HCT116 (cell line): ENCODE measurements at regions not wholly inside any gene's neighbourhood (a gene's known extent, or its start where the extent isn't known, plus 50 kb on each side); places are given as distances from the start of the nearest gene placed in this dataset.

ENCODE experiments used
- ATAC-seq: fragments of 200-7000 bp; cut with Tn5 transposase; 2 replicates; pipeline ENCODE4 v1.9.1; 2020; ENCODE audit warnings: mild to moderate bottlenecking, moderate library complexity
- BruUV-seq: library from RNA; stranded (reverse); fragments of 400-500 nt; replicated peaks from 2 replicates; lab custom pipeline; 2021; lab: Mats Ljungman, UMichigan
- CTCF ChIA-PET: fragments of 300-600 bp; sonication (Branson Sonifier 250); formaldehyde crosslinking; loops from one replicate; lab custom pipeline; 2021; ENCODE audit warnings: antibody characterized with exemption; lab: Charles Lee
- POLR2A ChIA-PET: fragments of 300-600, 350-600 bp; sonication (Branson Sonifier 250); formaldehyde crosslinking; loops from one replicate; lab custom pipeline; 2021; ENCODE audit warnings: antibody characterized with exemption; lab: Charles Lee
- RAD21 ChIA-PET, 2 experiments: fragments of 300-600 bp; sonication (Branson Sonifier 250); formaldehyde crosslinking; loops; one replicate each; lab custom pipeline; 2023; ENCODE audit warnings: low total read pairs in 2 of 2; ENCODE audit not compliant: uncharacterized antibody in 2 of 2, unreplicated experiment in 2 of 2, low non-redundant PET in 1 of 2; lab: Charles Lee
- DNase-seq: peaks from one replicate; pipeline ENCODE4 v3.0.0-alpha.2; 2010; ENCODE audit warnings: low read depth, low spot score
- H2AFZ ChIP-seq: fragments of 200-600 bp; shearing (Covaris generic), sonication (generic); 2 replicates; pipeline ENCODE4 v1.6.1; 2017; ENCODE audit warnings: low read depth, mixed run types, mixed read lengths, antibody characterized with exemption, low read length; ENCODE audit not compliant: poor library complexity, severe bottlenecking
- H3K27ac ChIP-seq: 2 replicates; pipeline ENCODE4 v1.5.1; 2012; ENCODE audit warnings: low read depth, low read length
- H3K27me3 ChIP-seq: fragments of 200-600 bp; sonication (generic); 2 replicates; pipeline ENCODE4 v1.6.1; 2016; ENCODE audit warnings: mixed run types, low read length, mixed read lengths; ENCODE audit not compliant: insufficient read depth
- H3K36me3 ChIP-seq, 2 experiments: fragments of 200-500 bp in 1 of 2; fragments of 200-600 bp in 1 of 2; sonication (Bioruptor generic) in 1 of 2; sonication (generic) in 1 of 2; 2 replicates each; pipeline versions ENCODE4 v1.5.1 to v1.6.1; 2014 to 2016; ENCODE audit warnings: low read length in 2 of 2, inconsistent platforms in 1 of 2, mixed read lengths in 1 of 2, mixed run types in 1 of 2; ENCODE audit not compliant: insufficient read depth in 2 of 2, control insufficient read depth in 1 of 2
- H3K4me1 ChIP-seq, 2 experiments: fragments of 200-600 bp in 1 of 2; sonication (generic) in 1 of 2; 2 replicates each; pipeline versions ENCODE4 v1.5.1 to v1.6.1; 2012 to 2017; ENCODE audit warnings: low read length in 2 of 2, inconsistent platforms in 1 of 2, mild to moderate bottlenecking in 1 of 2, mixed read lengths in 1 of 2, mixed run types in 1 of 2, moderate library complexity in 1 of 2; ENCODE audit not compliant: insufficient read depth in 2 of 2, control insufficient read depth in 1 of 2
- H3K4me2 ChIP-seq: fragments of 200-600 bp; sonication (generic); 2 replicates; pipeline ENCODE4 v1.6.1; 2017; ENCODE audit warnings: mixed run types, low read length, mixed read lengths
- H3K4me3 ChIP-seq, 2 experiments: fragments of 200-600 bp in 1 of 2; sonication (generic) in 1 of 2; replicated peaks in 1 of 2; 2 replicates each; pipeline ENCODE4 v1.5.1; 2011 to 2016; ENCODE audit warnings: low read length in 2 of 2, control low read depth in 1 of 2, low read depth in 1 of 2, mild to moderate bottlenecking in 1 of 2, mixed read lengths in 1 of 2, mixed run types in 1 of 2
- H3K79me2 ChIP-seq: fragments of 200-600 bp; sonication (generic); 2 replicates; pipeline ENCODE4 v1.6.1; 2017; ENCODE audit warnings: mild to moderate bottlenecking, mixed run types, low read length, moderate library complexity, mixed read lengths; ENCODE audit not compliant: insufficient read depth
- H3K9ac ChIP-seq: fragments of 200-600 bp; sonication (generic); 2 replicates; pipeline ENCODE4 v1.6.1; 2016; ENCODE audit warnings: low read length, mixed read lengths
- H3K9me2 ChIP-seq: fragments of 200-600 bp; sonication (generic), shearing (Covaris generic); 2 replicates; pipeline ENCODE4 v1.6.1; 2017; ENCODE audit warnings: mixed run types, mild to moderate bottlenecking, moderate library complexity; ENCODE audit not compliant: insufficient read depth
- H3K9me3 ChIP-seq, 2 experiments: fragments of 200-500 bp in 1 of 2; fragments of 200-600 bp in 1 of 2; sonication (Bioruptor generic) in 1 of 2; sonication (generic) in 1 of 2; 2 replicates each; pipeline ENCODE4 v1.6.1; 2014 to 2017; ENCODE audit warnings: low read length in 2 of 2, mixed read lengths in 2 of 2, inconsistent platforms in 1 of 2, low read depth in 1 of 2, mild to moderate bottlenecking in 1 of 2, mixed run types in 1 of 2, moderate library complexity in 1 of 2; ENCODE audit not compliant: control insufficient read depth in 1 of 2, insufficient read depth in 1 of 2
- H4K20me1 ChIP-seq: fragments of 200-600 bp; sonication (generic), shearing (Covaris generic); 2 replicates; pipeline ENCODE4 v1.6.1; 2017; ENCODE audit warnings: mixed run types, mild to moderate bottlenecking, moderate library complexity; ENCODE audit not compliant: insufficient read depth
- CBX3 ChIP-seq: IDR thresholded peaks from 2 replicates; pipeline ENCODE4 v1.6.1; 2012; ENCODE audit warnings: low read depth
- CTCF ChIP-seq, 3 experiments: fragments of 200-600 bp in 1 of 3; sonication (generic) in 1 of 3; IDR thresholded peaks in 2 of 3; conservative IDR thresholded peaks in 1 of 3; 2 replicates each; pipeline ENCODE4 v1.5.1; 2012 to 2017; ENCODE audit warnings: low read depth in 2 of 3, low read length in 2 of 3, antibody characterized with exemption in 1 of 3, borderline replicate concordance in 1 of 3, control low read depth in 1 of 3, mild to moderate bottlenecking in 1 of 3, mixed read lengths in 1 of 3, mixed run types in 1 of 3, moderate library complexity in 1 of 3; ENCODE audit not compliant: insufficient read depth in 1 of 3
- ELF1 ChIP-seq: IDR thresholded peaks from 2 replicates; pipeline ENCODE4 v1.6.1; 2012; ENCODE audit warnings: low read depth, borderline replicate concordance
- EZH2phosphoT487 ChIP-seq: fragments of 200-600 bp; IDR thresholded peaks from 2 replicates; pipeline ENCODE4 v1.6.1; 2018; ENCODE audit warnings: antibody characterized with exemption, borderline replicate concordance
- POLR2A ChIP-seq: IDR thresholded peaks from 2 replicates; pipeline ENCODE4 v1.7.0; 2011; ENCODE audit warnings: borderline replicate concordance; ENCODE audit not compliant: insufficient read depth, insufficient read length; ENCODE audit errors: extremely low read depth
- SRF ChIP-seq: IDR thresholded peaks from 2 replicates; pipeline ENCODE4 v1.6.1; 2012; ENCODE audit warnings: low read depth
- YY1 ChIP-seq: IDR thresholded peaks from 2 replicates; pipeline ENCODE4 v1.6.1; 2011; ENCODE audit warnings: low read length, low read depth, moderate library complexity, mild to moderate bottlenecking; ENCODE audit not compliant: insufficient replicate concordance; ENCODE audit errors: extremely low read depth
- ZNF274 ChIP-seq: fragments of 200-500 bp; sonication (Bioruptor generic); IDR thresholded peaks from 2 replicates; pipeline ENCODE4 v1.6.1; 2014; ENCODE audit warnings: mild to moderate bottlenecking, low read depth, low read length, inconsistent platforms
- intact Hi-C: fragments of 100-400 bp; cut with micrococcal nuclease; formaldehyde crosslinking; loops from 2 replicates; pipeline ENCODE4 v1.10.0; 2022

GRCh38 chr10:111221682-111222480 lies 145.1 kb downstream of the ADRA2A start:
- intact Hi-C loops, result no loop called here
- no peaks in the 10 kb centered on the region for H4K20me1 ChIP-seq
- H3K27ac ChIP-seq, result no peak overlapping the region
- H3K9me3 ChIP-seq, result no peaks in the 10 kb centered on the region
- POLR2A ChIA-PET, result no interaction called here
- no peak overlapping the region for H3K4me2 ChIP-seq
- no peaks in the 10 kb centered on the region for H3K4me1 ChIP-seq
- H2AFZ ChIP-seq, result no peak overlapping the region
- BruUV-seq, result no TSS peak
- no peaks in the 10 kb centered on the region for H3K79me2 ChIP-seq
- ATAC-seq (no peak), DNase-seq (no peak)
- H3K9me2 ChIP-seq, result no peaks in the 10 kb centered on the region
- TF ChIP-seq CBX3 (no peak), ZNF274 (no peak)
- H3K9ac ChIP-seq, result no peak overlapping the region
- CTCF ChIA-PET, result no interaction called here
- no peaks in the 10 kb centered on the region for H3K36me3 ChIP-seq
- RAD21 ChIA-PET, result no interaction called here
- H3K27me3 ChIP-seq, result peaks cover 60% of the 10 kb centered on the region
- H3K4me3 ChIP-seq, result no peak overlapping the region

GRCh38 chr10:111222961-111223360 lies 146.1 kb downstream of the ADRA2A start:
- Histone ChIP-seq H3K79me2 (no peaks in the 10 kb centered on the region), H3K36me3 (no peaks in the 10 kb centered on the region), H3K4me3 (no peak overlapping the region), H3K9me3 (no peaks in the 10 kb centered on the region), H3K27ac (no peak overlapping the region), H4K20me1 (no peaks in the 10 kb centered on the region), H3K4me2 (no peak overlapping the region), H3K27me3 (peaks cover 60% of the 10 kb centered on the region), H3K9me2 (no peaks in the 10 kb centered on the region), H2AFZ (no peak overlapping the region), H3K4me1 (no peaks in the 10 kb centered on the region), H3K9ac (no peak overlapping the region)
- DNase-seq (no peak), ATAC-seq (no peak)
- CTCF ChIA-PET, result no interaction called here
- intact Hi-C loops, result no loop called here
- RAD21 ChIA-PET, result no interaction called here
- no TSS peak for BruUV-seq
- POLR2A ChIA-PET, result no interaction called here
- TF ChIP-seq POLR2A (no peak), EZH2phosphoT487 (no peak), ELF1 (no peak), CBX3 (no peak), CTCF (IDR thresholded peaks at IDR 0.05 in 2 of 3, conservative IDR thresholded peaks at IDR 0.05 in 1 of 3; ENCODE audit: borderline replicate concordance in 1 of 3, insufficient read depth in 1 of 3, low read depth in 2 of 3, low read length in 2 of 3) (no peak), YY1 (no peak), SRF (no peak)
